ENCODE measurements at regions not wholly inside any gene's neighbourhood (a gene's known extent, or its start where the extent isn't known, plus 50 kb on each side); places are given as distances from the start of the nearest gene placed in this dataset.

GRCh38 chr15:68488966-68489365 lies 57.0 kb upstream of the ITGA11 start:
- Mint-ChIP-seq H3K4me1 (no peaks in the 10 kb centered on the region), H3K27me3 (ENCODE audit: low read depth in 2 of 2) (peaks cover 5 to 18% of the 10 kb centered on the region in 2 donors), H3K9me3 (no peaks in the 10 kb centered on the region), H3K36me3 (no peaks in the 10 kb centered on the region), H3K27ac (no peak overlapping the region), H3K4me3 (no peak overlapping the region)
- intact Hi-C loops (cut with micrococcal nuclease), result no loop called here
- no peaks in the 10 kb centered on the region for H3K27me3 ChIP-seq (ENCODE audit: control insufficient read depth, insufficient read depth, low read length)
- H3K27ac ChIP-seq (ENCODE audit: low read length), result no peak overlapping the region
- H3K4me3 ChIP-seq (ENCODE audit: low read length), result no peak overlapping the region
- TF ChIP-seq CTCF (IDR thresholded peaks at IDR 0.05), result no peak
- no peaks in the 10 kb centered on the region for H3K9me3 ChIP-seq (ENCODE audit: control insufficient read depth, insufficient read depth, low read length)
- H3K36me3 ChIP-seq (ENCODE audit: control insufficient read depth, insufficient read depth, low read length), result no peaks in the 10 kb centered on the region
- 87% methylated on average over 5 of the region's 5 CpGs for WGBS (ENCODE audit: insufficient coverage)
- DNase-seq, result no peak
- ATAC-seq, result no peak
- no peaks in the 10 kb centered on the region for H3K4me1 ChIP-seq (ENCODE audit: control insufficient read depth, insufficient read depth, low read length)

DNA sequence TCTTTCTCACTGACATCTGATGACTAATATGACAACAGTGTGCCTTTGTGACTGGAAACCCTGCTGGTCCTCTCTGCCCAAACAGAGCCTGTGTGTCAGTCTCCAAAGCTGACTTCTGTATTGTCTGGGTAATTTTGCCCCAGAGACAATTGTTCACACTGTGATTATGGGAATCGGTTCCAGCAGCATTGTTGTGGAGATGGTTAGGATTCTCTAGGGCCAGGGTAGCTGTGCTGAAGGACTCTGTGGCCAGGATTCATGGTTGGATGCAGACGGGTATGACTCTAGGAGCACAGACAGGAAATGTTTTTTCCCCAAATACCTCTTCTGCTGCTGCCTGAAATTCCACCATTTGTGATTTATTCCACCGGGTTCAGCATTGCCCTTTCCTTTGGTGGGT lies 57.5 kb upstream of the ITGA11 start:
- Histone ChIP-seq H3K27me3 (ENCODE audit: control insufficient read depth, insufficient read depth, low read length) (no peaks in the 10 kb centered on the region), H3K4me3 (ENCODE audit: low read length) (no peak overlapping the region), H3K36me3 (ENCODE audit: control insufficient read depth, insufficient read depth, low read length) (no peaks in the 10 kb centered on the region), H3K27ac (ENCODE audit: low read length) (no peak overlapping the region), H3K4me1 (ENCODE audit: control insufficient read depth, insufficient read depth, low read length) (no peaks in the 10 kb centered on the region), H3K9me3 (ENCODE audit: control insufficient read depth, insufficient read depth, low read length) (no peaks in the 10 kb centered on the region)
- ATAC-seq (no peak), DNase-seq (no peak)
- no peak for TF ChIP-seq CTCF (IDR thresholded peaks at IDR 0.05)
- H3K27me3 Mint-ChIP-seq (ENCODE audit: low read depth in 2 of 2), result peaks cover 8 to 22% of the 10 kb centered on the region in 2 donors
- H3K27ac Mint-ChIP-seq, result no peak overlapping the region
- H3K4me1 Mint-ChIP-seq, result no peaks in the 10 kb centered on the region
- H3K36me3 Mint-ChIP-seq, result no peaks in the 10 kb centered on the region
- no peak overlapping the region for H3K4me3 Mint-ChIP-seq
- no peaks in the 10 kb centered on the region for H3K9me3 Mint-ChIP-seq
- 50% methylated on average over 2 of the region's 3 CpGs for WGBS (ENCODE audit: insufficient coverage)
- intact Hi-C loops (cut with micrococcal nuclease), result no loop called here

GRCh38 chr15:68491415-68492106 lies 59.6 kb upstream of the ITGA11 start:
- H3K9me3 Mint-ChIP-seq, result no peaks in the 10 kb centered on the region
- no peak for DNase-seq
- no peak overlapping the region for H3K4me3 ChIP-seq (ENCODE audit: low read length)
- H3K9me3 ChIP-seq (ENCODE audit: control insufficient read depth, insufficient read depth, low read length), result no peaks in the 10 kb centered on the region
- no peak overlapping the region for H3K27ac ChIP-seq (ENCODE audit: low read length)
- H3K27me3 Mint-ChIP-seq (ENCODE audit: low read depth in 2 of 2), result peaks cover 10 to 30% of the 10 kb centered on the region in 2 donors
- intact Hi-C loops (cut with micrococcal nuclease), result no loop called here
- H3K27ac Mint-ChIP-seq, result no peak overlapping the region
- WGBS (ENCODE audit: insufficient coverage), result 78% methylated on average over 4 of the region's 5 CpGs
- H3K36me3 ChIP-seq (ENCODE audit: control insufficient read depth, insufficient read depth, low read length), result no peaks in the 10 kb centered on the region
- H3K27me3 ChIP-seq (ENCODE audit: control insufficient read depth, insufficient read depth, low read length), result no peaks in the 10 kb centered on the region
- no peak for TF ChIP-seq CTCF (IDR thresholded peaks at IDR 0.05)
- no peak for ATAC-seq
- no peaks in the 10 kb centered on the region for H3K36me3 Mint-ChIP-seq
- no peaks in the 10 kb centered on the region for H3K4me1 ChIP-seq (ENCODE audit: control insufficient read depth, insufficient read depth, low read length)
- H3K4me1 Mint-ChIP-seq, result no peaks in the 10 kb centered on the region
- H3K4me3 Mint-ChIP-seq, result no peak overlapping the region

DNA sequence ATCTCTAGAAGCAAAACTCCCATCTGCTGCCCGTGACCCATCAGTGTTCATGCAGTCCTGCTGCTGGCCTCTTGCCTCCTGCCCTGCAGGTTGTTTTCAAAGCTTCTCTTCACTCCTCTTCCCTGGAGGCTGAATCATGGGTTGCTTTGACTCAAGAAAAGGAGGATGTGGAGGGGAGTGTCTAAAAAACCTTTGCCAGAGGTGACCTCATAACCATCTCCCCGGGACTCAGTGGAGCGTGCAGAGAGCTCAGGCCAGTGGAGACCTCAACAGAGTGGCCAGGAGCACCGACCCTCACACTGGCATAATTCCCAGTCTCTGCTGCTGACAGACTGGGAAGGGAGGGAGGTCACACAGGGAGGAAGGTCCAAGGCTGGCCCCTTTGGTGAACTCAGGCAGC lies 60.9 kb upstream of the ITGA11 start:
- H3K4me1 ChIP-seq (ENCODE audit: control insufficient read depth, insufficient read depth, low read length), result no peaks in the 10 kb centered on the region
- Mint-ChIP-seq H3K4me1 (no peaks in the 10 kb centered on the region), H3K27ac (no peak overlapping the region), H3K9me3 (no peaks in the 10 kb centered on the region), H3K27me3 (ENCODE audit: low read depth in 2 of 2) (peaks cover 10 to 30% of the 10 kb centered on the region in 2 donors), H3K36me3 (no peaks in the 10 kb centered on the region), H3K4me3 (no peak overlapping the region)
- TF ChIP-seq CTCF (IDR thresholded peaks at IDR 0.05), result no peak
- H3K27ac ChIP-seq (ENCODE audit: low read length), result no peak overlapping the region
- ATAC-seq, result no peak
- intact Hi-C loops (cut with micrococcal nuclease), result no loop called here
- no peak overlapping the region for H3K4me3 ChIP-seq (ENCODE audit: low read length)
- no peaks in the 10 kb centered on the region for H3K9me3 ChIP-seq (ENCODE audit: control insufficient read depth, insufficient read depth, low read length)
- 89% methylated on average over 4 of the region's 4 CpGs for WGBS (ENCODE audit: insufficient coverage)
- no peak for DNase-seq
- no peaks in the 10 kb centered on the region for H3K36me3 ChIP-seq (ENCODE audit: control insufficient read depth, insufficient read depth, low read length)
- H3K27me3 ChIP-seq (ENCODE audit: control insufficient read depth, insufficient read depth, low read length), result no peaks in the 10 kb centered on the region

All from natural killer cell (primary cell).